K562 (cell line): ENCODE measurements at regions not wholly inside any gene's neighbourhood (a gene's known extent, or its start where the extent isn't known, plus 50 kb on each side); places are given as distances from the start of the nearest gene placed in this dataset.

ENCODE experiments used
- ATAC-seq: fragments of 200-7000 bp; cut with Tn5 transposase; 3 replicates; pipeline ENCODE4 v1.9.1; 2020; ENCODE audit warnings: moderate library complexity
- BruUV-seq: library from RNA; stranded (reverse); fragments of 400-500 nt; replicated peaks from 2 replicates; lab custom pipeline; 2021; lab: Mats Ljungman, UMichigan
- CTCF ChIA-PET: fragments of 300-600 bp; formaldehyde crosslinking; extraction: SDS; loops from one replicate; lab custom pipeline; 2021; ENCODE audit warnings: low intra/inter-chr PET ratio; lab: Yijun Ruan, JAX
- POLR2A ChIA-PET: fragments of 300-600, 350-650 bp; sonication (Branson Sonifier 250); formaldehyde crosslinking; extraction: SDS; loops from one replicate; lab custom pipeline; 2021; ENCODE audit warnings: antibody characterized with exemption, inconsistent platforms; lab: Yijun Ruan, JAX
- DNase-seq, 4 experiments: peaks; one replicate each; pipeline versions ENCODE4 v3.0.0 to v3.0.0-alpha.2; 2011 to 2018; ENCODE audit warnings: low spot score in 3 of 4, mixed read lengths in 3 of 4; ENCODE audit errors: extremely low read depth in 1 of 4
- FAIRE-seq: peaks from 2 replicates; lab custom pipeline; 2011; peaks lifted over from hg19 to GRCh38; lab: Jason Lieb, UNC
- H2AFZ ChIP-seq: 2 replicates; pipeline ENCODE4 v1.6.0; 2011; ENCODE audit warnings: low read depth, low read length, control low read depth, inconsistent platforms
- H3K27ac ChIP-seq: fragments of 200-600 bp; 3 replicates; pipeline ENCODE4 v1.8.0; 2011; ENCODE audit warnings: low read depth, mild to moderate bottlenecking, control low read depth, inconsistent platforms, low read length, moderate library complexity, mixed read lengths; ENCODE audit errors: extremely low read depth
- H3K27me3 ChIP-seq, 2 experiments: fragments of 300-600 bp in 1 of 2; 2 replicates in 1 of 2; 3 replicates in 1 of 2; pipeline versions ENCODE4 v1.6.0 to v1.8.0; 2011; ENCODE audit warnings: inconsistent platforms in 2 of 2, low read length in 2 of 2, mild to moderate bottlenecking in 1 of 2, mixed read lengths in 1 of 2, moderate library complexity in 1 of 2; ENCODE audit not compliant: control insufficient read depth in 2 of 2, insufficient read depth in 2 of 2
- H3K36me3 ChIP-seq: fragments of 300-600 bp; 3 replicates; pipeline ENCODE4 v1.8.0; 2011; ENCODE audit warnings: mild to moderate bottlenecking, low read length, inconsistent platforms; ENCODE audit not compliant: control insufficient read depth, insufficient read depth
- H3K4me1 ChIP-seq, 2 experiments: fragments of 200-600 bp in 1 of 2; replicated peaks in 1 of 2; 2 replicates in 1 of 2; 3 replicates in 1 of 2; pipeline versions ENCODE4 v1.5.1 to v1.8.0; 2011; ENCODE audit warnings: inconsistent platforms in 2 of 2, low read length in 2 of 2, mild to moderate bottlenecking in 1 of 2, mixed read lengths in 1 of 2, moderate library complexity in 1 of 2; ENCODE audit not compliant: control insufficient read depth in 2 of 2, insufficient read depth in 2 of 2
- H3K4me2 ChIP-seq: 2 replicates; pipeline ENCODE4 v1.6.1; 2011; ENCODE audit warnings: low read length, control low read depth, inconsistent platforms, mixed read lengths; ENCODE audit not compliant: insufficient read depth
- H3K4me3 ChIP-seq: fragments of 200-600 bp; sonication (generic), shearing (Covaris generic); 2 replicates; pipeline ENCODE4 v1.5.1; 2016; ENCODE audit warnings: control low read depth, inconsistent platforms
- H3K79me2 ChIP-seq: fragments of 200-600 bp; 3 replicates; pipeline ENCODE4 v1.8.0; 2011; ENCODE audit warnings: low read length, inconsistent platforms; ENCODE audit not compliant: control insufficient read depth, insufficient read depth
- H3K9ac ChIP-seq, 2 experiments: 2 replicates each; pipeline versions ENCODE4 v1.6.0 to v1.6.1; 2011; ENCODE audit warnings: low read depth in 2 of 2, low read length in 2 of 2, control low read depth in 1 of 2, inconsistent platforms in 1 of 2, mild to moderate bottlenecking in 1 of 2, mixed read lengths in 1 of 2; ENCODE audit not compliant: insufficient read depth in 1 of 2
- H3K9me1 ChIP-seq: one replicate; pipeline ENCODE4 v1.6.0; 2011; ENCODE audit warnings: inconsistent platforms, mild to moderate bottlenecking, low read length, moderate library complexity; ENCODE audit not compliant: control insufficient read depth, insufficient read depth
- H3K9me3 ChIP-seq: replicated peaks from 2 replicates; pipeline ENCODE4 v1.5.1; 2011; ENCODE audit warnings: low read depth, low read length, inconsistent platforms; ENCODE audit not compliant: control insufficient read depth, insufficient read depth
- H4K20me1 ChIP-seq: replicated peaks from 2 replicates; pipeline ENCODE4 v1.6.1; 2011; ENCODE audit warnings: low read length, inconsistent platforms, mixed read lengths; ENCODE audit not compliant: control insufficient read depth, insufficient read depth
- DIDO1 ChIP-seq: fragments of 450-650 bp; IDR thresholded peaks from 2 replicates; pipeline ENCODE4 v1.6.1; 2016; ENCODE audit warnings: low read depth, missing biosample characterization, missing genetic modification characterization
- POLR2A ChIP-seq: fragments of 450-650 bp; conservative IDR thresholded peaks from 2 replicates; pipeline ENCODE4 v1.6.1; 2016
- PRPF4 ChIP-seq: fragments of 200-400 bp; formaldehyde crosslinking; IDR thresholded peaks from one replicate; pipeline ENCODE4 v1.6.1; 2017; ENCODE audit warnings: low read length, low read depth, mild to moderate bottlenecking; ENCODE audit not compliant: insufficient read depth, poor library complexity, severe bottlenecking
- SPI1 ChIP-seq: IDR thresholded peaks from 2 replicates; pipeline ENCODE4 v1.6.1; 2011; ENCODE audit warnings: low read depth, low read length, control low read depth, borderline replicate concordance
- XRCC4 ChIP-seq: IDR thresholded peaks from one replicate; pipeline ENCODE4 v1.6.1; 2011; ENCODE audit not compliant: insufficient read depth, insufficient read length; ENCODE audit errors: extremely low read depth
- ZC3H4 ChIP-seq: sonication (generic); formaldehyde crosslinking; IDR thresholded peaks from 2 replicates; pipeline ENCODE4 v1.9.0; 2021; ENCODE audit warnings: missing genetic modification reagents, borderline replicate concordance
- ZNF551 ChIP-seq: fragments of 250-450 bp; sonication (Bioruptor Pico); IDR thresholded peaks from 2 replicates; pipeline ENCODE4 v1.5.0; 2021; ENCODE audit warnings: mild to moderate bottlenecking, moderate library complexity
- ZNF707 ChIP-seq: fragments of 250-450 bp; sonication (Bioruptor Pico); conservative IDR thresholded peaks from 2 replicates; pipeline ENCODE4 v1.8.0; 2022; ENCODE audit warnings: inconsistent platforms, mild to moderate bottlenecking, moderate library complexity
- ZNF785 ChIP-seq: fragments of 250-450 bp; sonication (Bioruptor Pico); IDR thresholded peaks from 2 replicates; pipeline ENCODE4 v1.4.0; 2020; ENCODE audit warnings: mild to moderate bottlenecking
- WGBS: fragments of 100-300 bp; shearing (Covaris generic); methylation state at CpG from one replicate; pipeline ENCODE4 v1.1.6; 2016; ENCODE audit warnings: low coverage, mixed read lengths; ENCODE audit not compliant: insufficient coverage; ENCODE audit errors: missing lambda C conversion rate; 5-methylcytosine and 5-hydroxymethylcytosine counted together
- in situ Hi-C: fragments of 300-500 bp; cut with MboI; formaldehyde crosslinking; loops from 4 replicates; pipeline ENCODE4 v1.15.0; 2018; ENCODE audit warnings: inconsistent platforms, mixed read lengths
- intact Hi-C: fragments of 100-400 bp; cut with micrococcal nuclease; formaldehyde crosslinking; loops from 2 replicates; pipeline ENCODE4 v1.14.2; 2022
- TF ChIP-seq, protein P1 (sequence below), 2 experiments: IDR thresholded peaks; 2 replicates each; pipeline ENCODE4 v1.6.1; 2012; ENCODE audit warnings: improper control_type of control experiment in 2 of 2, low read depth in 2 of 2, low read length in 2 of 2, borderline replicate concordance in 1 of 2
- TF ChIP-seq, protein P2 (sequence below), 2 experiments: IDR thresholded peaks in 1 of 2; conservative IDR thresholded peaks in 1 of 2; 2 replicates each; pipeline ENCODE4 v1.6.1; 2016; ENCODE audit warnings: low read depth in 2 of 2, mild to moderate bottlenecking in 1 of 2, missing compliant biosample characterization in 1 of 2, missing genetic modification characterization in 1 of 2, moderate library complexity in 1 of 2
- TF ChIP-seq, protein P3 (sequence below): IDR thresholded peaks from 2 replicates; pipeline ENCODE4 v1.6.1; 2014; ENCODE audit warnings: antibody characterized with exemption

DNA sequence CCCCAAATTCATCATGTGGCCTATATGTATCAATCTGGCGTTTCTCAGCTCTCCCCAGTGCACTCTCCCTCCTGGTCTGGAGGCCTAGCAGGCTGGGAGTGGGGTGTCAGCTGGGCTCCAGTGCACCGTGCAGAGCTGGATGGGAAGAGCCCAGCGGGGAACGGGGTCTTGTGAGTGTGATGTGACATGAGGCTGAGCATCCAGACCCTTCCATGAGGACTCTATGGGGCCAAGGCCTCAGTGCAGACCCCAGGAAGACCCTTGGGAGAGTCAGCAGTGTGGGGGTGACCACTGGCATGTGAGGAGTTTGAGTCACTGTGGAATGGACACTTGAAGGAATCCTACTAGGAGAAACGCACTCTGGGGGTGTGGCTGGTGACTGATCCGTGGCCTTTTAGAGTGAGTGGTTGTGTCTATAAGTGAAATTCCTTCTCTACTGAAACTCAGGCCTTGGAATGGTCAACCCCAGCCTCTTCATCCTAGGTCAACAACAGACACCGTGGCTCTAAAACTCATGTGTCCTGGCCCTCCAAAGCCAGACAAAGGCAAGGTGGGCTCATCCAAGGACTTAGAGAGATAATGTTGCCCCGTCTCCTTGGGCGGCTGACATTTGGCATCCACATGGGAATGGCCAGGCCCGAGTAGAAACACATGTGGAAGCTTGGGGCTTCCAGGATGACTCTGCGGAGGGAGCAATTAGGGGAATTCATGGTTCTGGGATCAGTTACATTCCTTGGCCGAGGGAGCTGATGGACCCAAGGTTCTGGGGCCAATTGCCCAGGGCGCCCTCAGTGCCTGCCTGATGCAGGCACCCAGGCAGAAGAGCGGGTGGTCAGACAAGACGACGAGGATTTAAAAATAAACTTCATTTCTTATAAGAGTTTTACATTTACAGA is 156.0 kb upstream of the TWIST2 start:
- Histone ChIP-seq H2AFZ (no peak overlapping the region), H3K9ac (no peak overlapping the region), H3K4me2 (no peak overlapping the region), H3K36me3 (no peaks in the 10 kb centered on the region), H3K4me3 (no peak overlapping the region), H3K4me1 (no peaks in the 10 kb centered on the region), H3K27me3 (peaks cover 0 to 8% of the 10 kb centered on the region in 2 experiments; a peak in 2 of 5 replicates), H3K9me1 (no peaks in the 10 kb centered on the region), H4K20me1 (no peaks in the 10 kb centered on the region; the same call in 1 of the 2 replicates), H3K27ac (no peak overlapping the region), H3K79me2 (no peaks in the 10 kb centered on the region), H3K9me3 (no peaks in the 10 kb centered on the region)
- ChIA-PET CTCF (no interaction called here), POLR2A (no interaction called here)
- intact Hi-C loops, result no loop called here
- FAIRE-seq, result no peak
- BruUV-seq, result no TSS peak
- in situ Hi-C loops, result no loop called here
- ATAC-seq, result no peak
- WGBS, result 0% methylated on average over 15 of the region's 16 CpGs
- DNase-seq, result no peak
- TF ChIP-seq POLR2A (no peak), XRCC4 (no peak), ZNF785 (CRISPR knock-in tag) (no peak), SPI1 (no peak), ZC3H4 (no peak), DIDO1 (tag) (no peak), ZNF707 (no peak), ZNF551 (no peak), PRPF4 (no peak)
- TF ChIP-seq, protein P1, sequence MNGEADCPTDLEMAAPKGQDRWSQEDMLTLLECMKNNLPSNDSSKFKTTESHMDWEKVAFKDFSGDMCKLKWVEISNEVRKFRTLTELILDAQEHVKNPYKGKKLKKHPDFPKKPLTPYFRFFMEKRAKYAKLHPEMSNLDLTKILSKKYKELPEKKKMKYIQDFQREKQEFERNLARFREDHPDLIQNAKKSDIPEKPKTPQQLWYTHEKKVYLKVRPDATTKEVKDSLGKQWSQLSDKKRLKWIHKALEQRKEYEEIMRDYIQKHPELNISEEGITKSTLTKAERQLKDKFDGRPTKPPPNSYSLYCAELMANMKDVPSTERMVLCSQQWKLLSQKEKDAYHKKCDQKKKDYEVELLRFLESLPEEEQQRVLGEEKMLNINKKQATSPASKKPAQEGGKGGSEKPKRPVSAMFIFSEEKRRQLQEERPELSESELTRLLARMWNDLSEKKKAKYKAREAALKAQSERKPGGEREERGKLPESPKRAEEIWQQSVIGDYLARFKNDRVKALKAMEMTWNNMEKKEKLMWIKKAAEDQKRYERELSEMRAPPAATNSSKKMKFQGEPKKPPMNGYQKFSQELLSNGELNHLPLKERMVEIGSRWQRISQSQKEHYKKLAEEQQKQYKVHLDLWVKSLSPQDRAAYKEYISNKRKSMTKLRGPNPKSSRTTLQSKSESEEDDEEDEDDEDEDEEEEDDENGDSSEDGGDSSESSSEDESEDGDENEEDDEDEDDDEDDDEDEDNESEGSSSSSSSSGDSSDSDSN (IDR thresholded peaks at IDR 0.05; ENCODE audit: borderline replicate concordance in 1 of 2, low read depth in 2 of 2, low read length in 2 of 2), result no peak
- TF ChIP-seq, protein P2, sequence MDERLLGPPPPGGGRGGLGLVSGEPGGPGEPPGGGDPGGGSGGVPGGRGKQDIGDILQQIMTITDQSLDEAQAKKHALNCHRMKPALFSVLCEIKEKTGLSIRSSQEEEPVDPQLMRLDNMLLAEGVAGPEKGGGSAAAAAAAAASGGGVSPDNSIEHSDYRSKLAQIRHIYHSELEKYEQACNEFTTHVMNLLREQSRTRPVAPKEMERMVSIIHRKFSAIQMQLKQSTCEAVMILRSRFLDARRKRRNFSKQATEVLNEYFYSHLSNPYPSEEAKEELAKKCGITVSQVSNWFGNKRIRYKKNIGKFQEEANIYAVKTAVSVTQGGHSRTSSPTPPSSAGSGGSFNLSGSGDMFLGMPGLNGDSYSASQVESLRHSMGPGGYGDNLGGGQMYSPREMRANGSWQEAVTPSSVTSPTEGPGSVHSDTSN (CRISPR knock-in tag; IDR thresholded peaks at IDR 0.05; ENCODE audit: low read depth), result no peak
- TF ChIP-seq, protein P2 (tag; conservative IDR thresholded peaks at IDR 0.05; ENCODE audit: low read depth), result no peak
- TF ChIP-seq, protein P3, sequence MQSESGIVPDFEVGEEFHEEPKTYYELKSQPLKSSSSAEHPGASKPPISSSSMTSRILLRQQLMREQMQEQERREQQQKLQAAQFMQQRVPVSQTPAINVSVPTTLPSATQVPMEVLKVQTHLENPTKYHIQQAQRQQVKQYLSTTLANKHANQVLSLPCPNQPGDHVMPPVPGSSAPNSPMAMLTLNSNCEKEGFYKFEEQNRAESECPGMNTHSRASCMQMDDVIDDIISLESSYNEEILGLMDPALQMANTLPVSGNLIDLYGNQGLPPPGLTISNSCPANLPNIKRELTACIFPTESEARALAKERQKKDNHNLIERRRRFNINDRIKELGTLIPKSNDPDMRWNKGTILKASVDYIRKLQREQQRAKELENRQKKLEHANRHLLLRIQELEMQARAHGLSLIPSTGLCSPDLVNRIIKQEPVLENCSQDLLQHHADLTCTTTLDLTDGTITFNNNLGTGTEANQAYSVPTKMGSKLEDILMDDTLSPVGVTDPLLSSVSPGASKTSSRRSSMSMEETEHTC, result no peak
